HCT116 (cell line): ENCODE measurements at regions not wholly inside any gene's neighbourhood (a gene's known extent, or its start where the extent isn't known, plus 50 kb on each side); places are given as distances from the start of the nearest gene placed in this dataset.

Source experiments
- CEBPB ChIP-seq: IDR thresholded peaks from 2 replicates; pipeline ENCODE4 v1.6.1; 2012; ENCODE audit warnings: low read depth
- EZH2 ChIP-seq: fragments of 200-600 bp; sonication (generic); IDR thresholded peaks from 2 replicates; pipeline ENCODE4 v1.6.1; 2017; ENCODE audit warnings: antibody characterized with exemption, mixed run types
- EZH2phosphoT487 ChIP-seq: fragments of 200-600 bp; IDR thresholded peaks from 2 replicates; pipeline ENCODE4 v1.6.1; 2018; ENCODE audit warnings: antibody characterized with exemption, borderline replicate concordance
- JUND ChIP-seq: IDR thresholded peaks from 2 replicates; pipeline ENCODE4 v1.6.1; 2012
- RAD21 ChIP-seq: IDR thresholded peaks from 2 replicates; pipeline ENCODE4 v1.6.1; 2012; ENCODE audit warnings: low read depth, mild to moderate bottlenecking
- SIN3A ChIP-seq: IDR thresholded peaks from 2 replicates; pipeline ENCODE4 v1.6.1; 2012; ENCODE audit warnings: low read depth
- SP1 ChIP-seq: IDR thresholded peaks from 2 replicates; pipeline ENCODE4 v1.6.1; 2012; ENCODE audit warnings: low read depth
- TCF7L2 ChIP-seq: IDR thresholded peaks from 2 replicates; pipeline ENCODE4 v1.7.0; 2011; ENCODE audit warnings: borderline replicate concordance, inconsistent platforms; ENCODE audit not compliant: insufficient read depth, insufficient read length; ENCODE audit errors: extremely low read depth
- YY1 ChIP-seq: IDR thresholded peaks from 2 replicates; pipeline ENCODE4 v1.6.1; 2011; ENCODE audit warnings: low read length, low read depth, moderate library complexity, mild to moderate bottlenecking; ENCODE audit not compliant: insufficient replicate concordance; ENCODE audit errors: extremely low read depth
- ZNF274 ChIP-seq: fragments of 200-500 bp; sonication (Bioruptor generic); IDR thresholded peaks from 2 replicates; pipeline ENCODE4 v1.6.1; 2014; ENCODE audit warnings: mild to moderate bottlenecking, low read depth, low read length, inconsistent platforms
- TF ChIP-seq, protein P1 (sequence below): IDR thresholded peaks from 2 replicates; pipeline ENCODE4 v1.6.1; 2012; ENCODE audit warnings: low read depth
- TF ChIP-seq, protein P2 (sequence below), 3 experiments: fragments of 200-600 bp in 1 of 3; sonication (generic) in 1 of 3; IDR thresholded peaks in 2 of 3; conservative IDR thresholded peaks in 1 of 3; 2 replicates each; pipeline ENCODE4 v1.5.1; 2012 to 2017; ENCODE audit warnings: low read depth in 2 of 3, low read length in 2 of 3, antibody characterized with exemption in 1 of 3, borderline replicate concordance in 1 of 3, control low read depth in 1 of 3, mild to moderate bottlenecking in 1 of 3, mixed read lengths in 1 of 3, mixed run types in 1 of 3, moderate library complexity in 1 of 3; ENCODE audit not compliant: insufficient read depth in 1 of 3
- TF ChIP-seq, protein P3 (sequence below): IDR thresholded peaks from 2 replicates; pipeline ENCODE4 v1.6.1; 2012

DNA sequence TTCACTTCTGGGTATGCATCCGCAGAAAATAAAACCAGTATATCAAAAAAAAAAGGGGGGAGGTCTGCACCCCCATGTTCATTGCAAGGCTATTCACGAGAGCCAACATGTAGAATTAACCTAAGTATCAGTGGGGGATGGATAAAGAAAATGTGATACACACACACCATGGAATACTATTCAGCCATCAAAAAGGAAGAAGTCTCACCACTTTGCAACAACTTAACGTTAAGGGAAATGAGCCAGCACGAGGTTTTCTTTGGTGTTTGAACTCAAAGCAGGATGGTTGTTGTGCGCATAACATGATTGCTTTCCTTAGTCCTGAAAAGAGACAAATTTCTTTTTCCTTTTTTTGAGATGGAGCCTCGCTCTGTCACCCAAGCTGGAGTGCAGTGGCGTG lies 222.7 kb downstream of the SHOX start:
- TF ChIP-seq, protein P1, sequence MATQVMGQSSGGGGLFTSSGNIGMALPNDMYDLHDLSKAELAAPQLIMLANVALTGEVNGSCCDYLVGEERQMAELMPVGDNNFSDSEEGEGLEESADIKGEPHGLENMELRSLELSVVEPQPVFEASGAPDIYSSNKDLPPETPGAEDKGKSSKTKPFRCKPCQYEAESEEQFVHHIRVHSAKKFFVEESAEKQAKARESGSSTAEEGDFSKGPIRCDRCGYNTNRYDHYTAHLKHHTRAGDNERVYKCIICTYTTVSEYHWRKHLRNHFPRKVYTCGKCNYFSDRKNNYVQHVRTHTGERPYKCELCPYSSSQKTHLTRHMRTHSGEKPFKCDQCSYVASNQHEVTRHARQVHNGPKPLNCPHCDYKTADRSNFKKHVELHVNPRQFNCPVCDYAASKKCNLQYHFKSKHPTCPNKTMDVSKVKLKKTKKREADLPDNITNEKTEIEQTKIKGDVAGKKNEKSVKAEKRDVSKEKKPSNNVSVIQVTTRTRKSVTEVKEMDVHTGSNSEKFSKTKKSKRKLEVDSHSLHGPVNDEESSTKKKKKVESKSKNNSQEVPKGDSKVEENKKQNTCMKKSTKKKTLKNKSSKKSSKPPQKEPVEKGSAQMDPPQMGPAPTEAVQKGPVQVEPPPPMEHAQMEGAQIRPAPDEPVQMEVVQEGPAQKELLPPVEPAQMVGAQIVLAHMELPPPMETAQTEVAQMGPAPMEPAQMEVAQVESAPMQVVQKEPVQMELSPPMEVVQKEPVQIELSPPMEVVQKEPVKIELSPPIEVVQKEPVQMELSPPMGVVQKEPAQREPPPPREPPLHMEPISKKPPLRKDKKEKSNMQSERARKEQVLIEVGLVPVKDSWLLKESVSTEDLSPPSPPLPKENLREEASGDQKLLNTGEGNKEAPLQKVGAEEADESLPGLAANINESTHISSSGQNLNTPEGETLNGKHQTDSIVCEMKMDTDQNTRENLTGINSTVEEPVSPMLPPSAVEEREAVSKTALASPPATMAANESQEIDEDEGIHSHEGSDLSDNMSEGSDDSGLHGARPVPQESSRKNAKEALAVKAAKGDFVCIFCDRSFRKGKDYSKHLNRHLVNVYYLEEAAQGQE: no peak
- TF ChIP-seq, protein P2, sequence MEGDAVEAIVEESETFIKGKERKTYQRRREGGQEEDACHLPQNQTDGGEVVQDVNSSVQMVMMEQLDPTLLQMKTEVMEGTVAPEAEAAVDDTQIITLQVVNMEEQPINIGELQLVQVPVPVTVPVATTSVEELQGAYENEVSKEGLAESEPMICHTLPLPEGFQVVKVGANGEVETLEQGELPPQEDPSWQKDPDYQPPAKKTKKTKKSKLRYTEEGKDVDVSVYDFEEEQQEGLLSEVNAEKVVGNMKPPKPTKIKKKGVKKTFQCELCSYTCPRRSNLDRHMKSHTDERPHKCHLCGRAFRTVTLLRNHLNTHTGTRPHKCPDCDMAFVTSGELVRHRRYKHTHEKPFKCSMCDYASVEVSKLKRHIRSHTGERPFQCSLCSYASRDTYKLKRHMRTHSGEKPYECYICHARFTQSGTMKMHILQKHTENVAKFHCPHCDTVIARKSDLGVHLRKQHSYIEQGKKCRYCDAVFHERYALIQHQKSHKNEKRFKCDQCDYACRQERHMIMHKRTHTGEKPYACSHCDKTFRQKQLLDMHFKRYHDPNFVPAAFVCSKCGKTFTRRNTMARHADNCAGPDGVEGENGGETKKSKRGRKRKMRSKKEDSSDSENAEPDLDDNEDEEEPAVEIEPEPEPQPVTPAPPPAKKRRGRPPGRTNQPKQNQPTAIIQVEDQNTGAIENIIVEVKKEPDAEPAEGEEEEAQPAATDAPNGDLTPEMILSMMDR (IDR thresholded peaks at IDR 0.05 in 2 of 3, conservative IDR thresholded peaks at IDR 0.05 in 1 of 3; ENCODE audit: borderline replicate concordance in 1 of 3, insufficient read depth in 1 of 3, low read depth in 2 of 3, low read length in 2 of 3): no peak
- TF ChIP-seq YY1 (no peak), EZH2phosphoT487 (no peak), JUND (no peak), RAD21 (no peak), ZNF274 (no peak), SP1 (no peak), TCF7L2 (no peak), EZH2 (no peak), SIN3A (no peak), CEBPB (no peak)
- TF ChIP-seq, protein P3, sequence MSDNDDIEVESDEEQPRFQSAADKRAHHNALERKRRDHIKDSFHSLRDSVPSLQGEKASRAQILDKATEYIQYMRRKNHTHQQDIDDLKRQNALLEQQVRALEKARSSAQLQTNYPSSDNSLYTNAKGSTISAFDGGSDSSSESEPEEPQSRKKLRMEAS: no peak
